OCI-LY7 (cell line): ENCODE measurements at regions not wholly inside any gene's neighbourhood (a gene's known extent, or its start where the extent isn't known, plus 50 kb on each side); places are given as distances from the start of the nearest gene placed in this dataset.

Experiments used
- EZH2phosphoT487 ChIP-seq: fragments of 200-600 bp; sonication (generic); IDR thresholded peaks from 2 replicates; pipeline ENCODE4 v1.6.1; 2018; ENCODE audit warnings: low read depth, borderline replicate concordance, mild to moderate bottlenecking, mixed run types, antibody characterized with exemption, low read length, moderate library complexity, mixed read lengths
- TF ChIP-seq, protein P1 (sequence below): fragments of 200-600 bp; sonication (generic); conservative IDR thresholded peaks from 2 replicates; pipeline ENCODE4 v1.5.1; 2014; ENCODE audit warnings: mild to moderate bottlenecking, antibody characterized with exemption, low read length, moderate library complexity, mixed read lengths

DNA sequence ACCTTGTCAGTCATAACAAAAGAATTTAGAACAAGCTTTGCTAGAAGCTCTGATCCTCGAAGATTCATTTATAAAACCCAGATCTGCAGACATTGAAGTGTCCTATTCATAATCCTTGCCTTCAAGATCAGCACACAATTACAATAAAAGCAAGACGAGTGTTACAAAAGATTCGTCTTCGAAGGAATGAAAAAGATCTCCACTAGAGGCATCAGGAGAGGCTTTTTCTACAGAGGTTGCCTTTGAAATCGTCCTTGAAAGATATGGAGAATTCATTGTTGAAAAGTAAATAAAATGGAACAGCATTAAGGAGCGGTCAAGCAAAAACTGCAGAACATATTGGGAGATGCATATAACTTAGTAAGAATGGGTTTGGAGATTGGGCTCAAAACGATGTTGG is 146.4 kb downstream of the BMP4 start:
- TF ChIP-seq, protein P1, sequence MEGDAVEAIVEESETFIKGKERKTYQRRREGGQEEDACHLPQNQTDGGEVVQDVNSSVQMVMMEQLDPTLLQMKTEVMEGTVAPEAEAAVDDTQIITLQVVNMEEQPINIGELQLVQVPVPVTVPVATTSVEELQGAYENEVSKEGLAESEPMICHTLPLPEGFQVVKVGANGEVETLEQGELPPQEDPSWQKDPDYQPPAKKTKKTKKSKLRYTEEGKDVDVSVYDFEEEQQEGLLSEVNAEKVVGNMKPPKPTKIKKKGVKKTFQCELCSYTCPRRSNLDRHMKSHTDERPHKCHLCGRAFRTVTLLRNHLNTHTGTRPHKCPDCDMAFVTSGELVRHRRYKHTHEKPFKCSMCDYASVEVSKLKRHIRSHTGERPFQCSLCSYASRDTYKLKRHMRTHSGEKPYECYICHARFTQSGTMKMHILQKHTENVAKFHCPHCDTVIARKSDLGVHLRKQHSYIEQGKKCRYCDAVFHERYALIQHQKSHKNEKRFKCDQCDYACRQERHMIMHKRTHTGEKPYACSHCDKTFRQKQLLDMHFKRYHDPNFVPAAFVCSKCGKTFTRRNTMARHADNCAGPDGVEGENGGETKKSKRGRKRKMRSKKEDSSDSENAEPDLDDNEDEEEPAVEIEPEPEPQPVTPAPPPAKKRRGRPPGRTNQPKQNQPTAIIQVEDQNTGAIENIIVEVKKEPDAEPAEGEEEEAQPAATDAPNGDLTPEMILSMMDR, result no peak
- TF ChIP-seq EZH2phosphoT487, result no peak
